HK-2 (cell line): ENCODE measurements at regions not wholly inside any gene's neighbourhood (a gene's known extent, or its start where the extent isn't known, plus 50 kb on each side); places are given as distances from the start of the nearest gene placed in this dataset.

Experiments
- DNase-seq: peaks from one replicate; pipeline ENCODE4 v3.0.0-alpha.2; 2018; ENCODE audit not compliant: unreplicated experiment

GRCh38 chr1:198904321-198904720, 265.5 kb downstream of the PTPRC start:
- no peak for DNase-seq

- no peak for DNase-seq
Observed at GRCh38 chr1:198906739-198907422, 268.0 kb downstream of the PTPRC start.

- DNase-seq, result no peak
Observed at GRCh38 chr1:198907423-198907746, 268.5 kb downstream of the PTPRC start.

GRCh38 chr1:198908995-198909394, 270.2 kb downstream of the PTPRC start:
- DNase-seq, result no peak

GRCh38 chr1:198909973-198910372, 271.1 kb downstream of the PTPRC start:
- DNase-seq, result no peak

DNA sequence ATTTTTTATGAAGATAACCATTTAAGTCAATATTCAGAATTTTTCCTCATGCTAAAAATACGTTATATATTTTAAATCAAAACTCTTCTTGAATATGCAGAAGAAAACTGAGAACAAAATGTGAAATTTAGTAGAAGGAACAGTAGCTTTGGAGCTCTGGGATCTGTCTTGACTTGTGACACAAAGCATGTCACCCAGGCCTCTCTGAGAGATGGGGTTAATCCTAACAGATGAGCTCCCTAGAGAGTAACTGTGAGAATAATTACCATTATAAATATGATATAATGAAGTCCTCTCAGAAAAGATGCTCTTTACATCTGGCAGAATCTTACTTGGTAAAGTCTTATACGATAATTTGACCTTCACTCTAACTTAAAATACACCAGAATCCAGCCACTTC, 272.0 kb downstream of the PTPRC start:
- DNase-seq, result no peak

GRCh38 chr1:198912046-198912445, 273.2 kb downstream of the PTPRC start:
- no peak for DNase-seq

DNA sequence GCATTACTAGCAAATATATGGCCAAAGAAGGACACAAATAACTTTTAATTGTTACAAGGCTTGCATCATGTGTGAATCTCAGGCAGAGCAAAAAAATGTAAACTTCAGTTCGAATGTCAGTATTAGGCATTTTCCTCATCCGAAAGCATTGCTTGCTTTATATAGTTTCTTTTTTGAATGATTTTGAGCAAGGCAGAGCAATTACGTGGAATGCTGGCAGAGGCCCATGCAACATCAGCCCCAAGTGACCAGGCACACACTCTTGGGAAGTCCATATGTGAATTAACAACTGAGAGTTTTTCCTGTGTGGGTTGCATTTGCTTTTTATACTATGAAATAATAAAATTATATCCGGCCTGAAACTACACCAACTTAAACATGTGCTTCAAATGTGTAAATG, 274.8 kb downstream of the PTPRC start:
- no peak for DNase-seq

DNA sequence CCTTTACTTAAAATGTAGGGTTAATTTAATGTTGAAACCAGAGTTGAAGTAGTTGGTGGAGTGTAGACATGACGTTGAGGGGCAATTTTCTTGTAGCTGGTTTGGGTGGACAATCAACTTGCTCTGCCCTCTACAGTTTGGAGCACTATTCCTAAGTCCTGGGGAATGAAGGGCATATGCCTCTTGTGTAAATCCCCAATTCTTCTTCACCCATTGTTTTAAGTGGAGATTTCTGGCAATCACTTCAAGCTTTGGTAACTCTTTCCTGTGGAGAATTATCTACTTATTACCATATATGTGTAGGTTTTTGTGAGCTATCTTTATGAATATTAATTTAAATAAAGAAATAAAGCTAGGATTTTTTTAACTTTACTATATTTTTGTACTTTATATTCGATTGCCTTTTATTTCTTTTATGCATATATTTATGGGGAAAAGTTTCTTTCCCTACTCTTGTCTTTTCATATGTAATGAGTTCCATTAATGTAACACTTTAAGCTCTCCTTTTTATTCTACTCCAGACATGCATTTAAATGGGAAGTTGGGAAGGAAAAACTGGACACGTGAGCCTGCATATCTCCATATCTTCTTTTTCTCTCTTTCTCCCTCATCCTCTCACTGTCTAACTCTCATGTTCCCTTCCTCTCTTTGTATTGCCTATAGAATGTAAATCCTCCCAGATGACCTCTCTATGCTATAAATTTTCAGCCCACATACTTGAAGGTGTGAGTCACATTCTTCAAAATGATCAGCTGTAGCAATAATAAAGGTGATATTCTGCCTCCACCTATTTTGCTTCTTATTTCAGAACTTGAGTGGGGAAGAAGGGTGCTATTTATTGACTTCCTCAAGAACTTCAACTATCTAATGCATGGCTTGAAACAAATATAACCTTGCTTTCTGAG, 276.7 kb downstream of the PTPRC start:
- no peak for DNase-seq

DNA sequence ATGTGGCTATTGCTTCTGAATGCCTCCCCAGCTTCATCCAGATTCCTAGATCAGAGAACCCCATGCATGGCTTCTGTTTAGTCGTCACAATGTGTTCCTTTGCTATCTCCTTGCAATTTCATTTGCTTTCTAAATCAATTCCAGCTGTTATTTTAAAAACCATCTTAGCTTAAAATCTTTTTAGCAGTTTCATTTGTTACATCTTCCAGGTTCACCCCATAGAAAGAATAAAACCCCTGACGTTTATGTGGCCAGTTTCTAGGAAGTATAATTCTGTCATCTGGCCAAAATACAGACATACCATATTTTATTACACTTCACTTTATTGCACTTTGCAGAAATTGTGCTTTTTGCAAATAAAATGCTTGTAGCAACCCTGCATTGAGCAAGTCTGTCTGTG, 278.4 kb downstream of the PTPRC start:
- DNase-seq, result no peak

DNA sequence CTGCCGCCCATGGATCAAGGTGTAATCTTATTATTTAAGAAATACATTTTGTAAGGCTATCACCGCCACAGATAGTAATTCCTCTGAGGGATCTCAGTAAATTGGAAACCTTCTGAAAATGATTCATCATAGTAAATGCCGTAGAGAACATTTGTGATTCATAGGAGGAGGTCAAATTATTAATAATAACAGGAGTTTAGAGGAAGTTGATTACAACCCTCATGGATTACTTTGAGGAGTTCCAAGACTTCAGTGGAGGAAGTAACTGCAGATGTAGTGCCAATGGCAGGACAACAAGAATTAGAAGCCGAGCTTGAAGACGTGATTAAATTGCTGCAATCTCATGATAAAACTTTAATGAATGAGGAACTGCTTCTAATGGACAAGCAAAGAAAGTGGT, 280.1 kb downstream of the PTPRC start:
- DNase-seq, result no peak

GRCh38 chr1:198919667-198920398, 281.0 kb downstream of the PTPRC start:
- DNase-seq, result no peak

GRCh38 chr1:198922638-198923430, 284.0 kb downstream of the PTPRC start:
- no peak for DNase-seq

GRCh38 chr1:198923993-198924392, 285.2 kb downstream of the PTPRC start:
- no peak for DNase-seq

DNA sequence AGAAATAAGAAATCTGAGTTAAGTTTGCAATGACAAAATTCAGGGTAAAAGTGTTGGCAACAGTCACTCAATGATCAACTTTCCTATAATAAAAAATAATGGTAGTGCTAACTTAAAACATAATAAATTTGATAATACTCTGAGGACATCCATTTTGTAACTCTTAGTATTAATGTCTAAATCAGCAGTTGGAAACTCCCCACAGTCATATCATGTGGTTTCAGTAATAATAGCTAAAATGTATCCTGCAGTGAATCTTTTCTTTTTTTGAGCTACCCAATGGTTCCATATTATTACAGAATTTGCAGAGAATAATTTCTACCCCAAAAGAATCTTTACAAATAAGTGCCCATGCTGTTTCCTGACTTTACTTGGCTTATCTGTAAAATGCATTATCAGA, 286.7 kb downstream of the PTPRC start:
- no peak for DNase-seq

DNA sequence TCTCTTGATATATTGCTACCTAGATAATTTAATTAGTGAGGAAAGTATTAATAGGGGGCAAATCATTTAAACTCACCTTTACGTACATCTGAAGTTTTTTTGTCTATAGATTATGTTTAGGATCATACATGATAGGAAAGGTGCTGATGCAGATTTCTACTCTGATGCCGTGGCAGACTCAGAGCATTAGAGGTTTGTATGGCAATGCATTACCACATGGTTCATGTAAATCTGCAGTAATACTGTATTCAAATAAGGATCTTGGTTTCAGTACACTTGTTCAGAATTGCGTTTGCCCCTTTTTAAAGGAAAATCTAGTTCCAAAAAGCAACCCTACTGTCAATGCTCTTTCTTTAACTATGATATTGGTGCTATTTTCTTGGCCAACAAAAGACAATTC, 288.3 kb downstream of the PTPRC start:
- DNase-seq, result no peak

- no peak for DNase-seq
Observed at GRCh38 chr1:198929111-198929604, 290.3 kb downstream of the PTPRC start.

DNA sequence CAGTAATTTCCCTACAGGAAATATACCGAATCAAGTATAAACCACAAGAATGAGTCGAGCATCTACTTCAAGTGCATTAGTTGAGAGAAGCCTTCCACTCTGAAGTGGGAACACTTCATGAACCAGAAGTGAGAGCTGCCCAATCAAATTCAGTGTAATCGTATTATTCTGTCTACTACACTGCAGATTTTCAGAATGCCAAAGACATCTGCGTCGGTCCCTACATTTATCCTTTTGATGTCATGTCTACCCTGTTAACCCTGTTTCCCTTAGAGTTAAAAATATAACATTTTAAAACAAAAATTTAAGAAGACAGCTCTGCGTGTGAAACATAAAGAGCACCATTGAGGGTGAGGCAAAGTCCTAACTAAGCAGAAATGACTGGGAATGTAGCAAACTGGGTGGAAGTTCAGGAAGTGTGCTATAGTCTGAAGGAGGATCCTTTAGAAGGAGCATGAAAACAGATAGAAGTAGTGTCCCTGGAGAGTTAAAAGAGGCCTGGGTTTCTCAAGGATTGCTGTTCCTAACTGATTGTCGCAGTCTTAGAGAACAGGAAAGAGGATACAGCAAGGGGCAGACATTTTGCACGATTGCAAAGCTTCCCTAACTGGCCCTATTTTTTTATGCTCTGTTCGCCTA, 291.2 kb downstream of the PTPRC start:
- peak; percentile 10 for DNase-seq

- DNase-seq, result no peak
Observed at GRCh38 chr1:198932351-198932991, 293.6 kb downstream of the PTPRC start.

- DNase-seq, result no peak
Observed at GRCh38 chr1:198933515-198934222, 294.8 kb downstream of the PTPRC start.
